ENCODE measurements at regions not wholly inside any gene's neighbourhood (a gene's known extent, or its start where the extent isn't known, plus 50 kb on each side); places are given as distances from the start of the nearest gene placed in this dataset.

- TF ChIP-seq CTCF (IDR thresholded peaks at IDR 0.05; ENCODE audit: low read depth, low read length, missing input control) (no peak), REST (IDR thresholded peaks at IDR 0.05) (no peak), GABPA (IDR thresholded peaks at IDR 0.05 in 1 of 2, conservative IDR thresholded peaks at IDR 0.05 in 1 of 2) (no peak)
These were observed 358.5 kb upstream of the DAB1 start for GRCh38 chr1:57782357-57782756.

All from liver (tissue), 3 donors.